GM18951 (cell line): ENCODE measurements at regions not wholly inside any gene's neighbourhood (a gene's known extent, or its start where the extent isn't known, plus 50 kb on each side); places are given as distances from the start of the nearest gene placed in this dataset.

ENCODE experiments used
- POLR2A ChIP-seq: IDR thresholded peaks from 4 replicates; pipeline ENCODE4 v1.6.1; 2011; ENCODE audit warnings: mild to moderate bottlenecking; ENCODE audit not compliant: insufficient read length, insufficient read depth; ENCODE audit errors: extremely low read depth
- in situ Hi-C: fragments of 300-500 bp; cut with MboI; formaldehyde crosslinking; loops from one replicate; pipeline ENCODE4 v1.12.0; 2022; ENCODE audit warnings: low sequenced_read_pairs, mixed read lengths, inconsistent platforms; ENCODE audit not compliant: unreplicated experiment

DNA sequence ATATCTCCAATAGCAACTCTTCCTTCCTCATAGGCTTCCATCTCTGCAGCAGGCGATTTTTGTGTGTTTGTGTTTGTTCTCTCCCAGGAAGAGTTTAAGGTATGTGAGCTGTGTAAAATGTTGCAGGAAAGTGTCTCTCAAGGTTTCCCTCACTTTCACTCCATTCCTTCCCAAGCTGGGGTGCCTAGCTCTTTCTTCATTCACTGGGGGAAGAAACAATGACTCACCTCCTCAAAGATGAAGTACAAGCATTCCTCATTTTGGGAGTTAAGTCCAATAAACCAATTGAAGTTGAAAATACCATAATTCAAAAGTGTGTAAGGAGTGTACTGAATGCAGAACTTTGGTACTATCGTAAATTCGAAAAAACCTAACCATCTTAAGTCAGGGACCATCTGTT, 422.7 kb upstream of the CFAP20DC start:
- TF ChIP-seq POLR2A, result no peak
- in situ Hi-C loops, result no loop called here

DNA sequence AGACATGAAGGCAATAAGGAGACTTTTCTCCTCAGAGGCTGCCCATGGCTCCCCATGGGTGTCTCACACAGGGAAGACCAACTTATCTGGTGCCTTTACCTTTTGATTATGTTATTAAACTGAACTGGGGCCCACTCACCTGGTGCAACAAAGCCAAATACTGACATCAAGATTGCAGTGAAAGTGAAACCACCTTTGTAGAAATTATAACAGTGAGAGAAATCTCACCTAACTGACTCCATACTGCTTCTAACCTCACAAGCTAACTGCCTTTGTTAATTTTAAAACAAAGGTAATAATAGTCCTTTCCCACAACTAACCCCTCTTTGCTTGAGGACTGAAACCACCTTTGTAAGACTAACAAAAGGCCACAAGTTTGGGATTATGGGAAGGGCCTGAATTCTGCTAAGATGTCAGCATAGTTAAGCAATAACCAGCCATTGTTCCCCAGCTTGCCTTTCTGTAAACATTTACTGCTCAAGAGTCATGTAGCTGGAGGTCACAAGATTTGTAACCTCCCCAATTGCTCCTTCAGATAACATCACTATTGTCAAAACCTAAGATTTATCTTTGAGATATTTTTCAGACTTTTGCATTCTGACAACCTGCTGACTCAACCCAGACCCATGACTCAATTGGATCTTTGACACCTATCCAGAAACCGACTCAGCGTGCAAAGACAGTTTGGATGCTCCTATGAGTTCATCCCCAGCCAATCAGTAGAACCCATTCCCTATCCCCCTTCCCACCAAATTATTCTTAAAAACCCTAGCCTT, 420.3 kb upstream of the CFAP20DC start:
- no peak for TF ChIP-seq POLR2A

DNA sequence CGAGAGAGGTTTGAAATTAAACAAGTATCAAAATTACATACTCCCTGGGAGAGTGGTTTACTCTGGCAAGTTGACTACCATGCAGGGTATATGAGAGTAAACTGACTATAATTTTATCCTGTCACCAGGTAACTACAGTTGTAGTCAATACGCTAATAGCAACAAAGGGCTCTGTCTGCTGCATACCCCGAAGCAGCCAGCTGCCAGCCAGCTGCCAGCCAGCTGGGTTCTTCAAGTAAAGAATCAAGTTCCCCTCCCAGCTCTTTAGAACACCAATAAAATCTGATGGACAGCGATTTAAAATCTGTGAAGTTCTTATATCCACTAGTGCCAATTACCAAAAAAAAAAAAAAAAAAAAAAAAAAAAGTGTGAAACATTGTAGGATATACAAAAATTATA, 417.7 kb upstream of the CFAP20DC start:
- no peak for TF ChIP-seq POLR2A
- in situ Hi-C loops, result no loop called here

More for the DNA sequence above, 420.3 kb upstream of the CFAP20DC start:
- in situ Hi-C loops, result no loop called here

DNA sequence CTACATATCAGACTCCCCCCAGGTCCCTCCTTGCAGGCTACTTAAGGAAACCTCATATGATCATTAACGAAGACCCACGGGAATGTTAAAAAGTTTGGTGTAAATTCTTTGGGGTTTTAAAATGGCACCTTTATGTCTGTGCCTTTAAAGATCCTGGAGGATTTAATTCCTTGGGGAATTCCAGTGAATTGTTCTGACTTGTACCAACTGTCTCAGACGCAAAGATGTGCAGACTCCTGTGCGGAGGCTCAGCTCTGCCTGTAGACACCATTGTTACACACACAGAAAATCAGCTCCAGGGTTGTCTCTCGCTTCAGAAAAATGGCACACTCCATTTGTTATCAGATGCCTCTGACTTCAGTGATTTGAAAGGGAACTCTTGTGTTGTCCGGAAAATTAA, 414.4 kb upstream of the CFAP20DC start:
- in situ Hi-C loops, result no loop called here
- TF ChIP-seq POLR2A, result no peak

DNA sequence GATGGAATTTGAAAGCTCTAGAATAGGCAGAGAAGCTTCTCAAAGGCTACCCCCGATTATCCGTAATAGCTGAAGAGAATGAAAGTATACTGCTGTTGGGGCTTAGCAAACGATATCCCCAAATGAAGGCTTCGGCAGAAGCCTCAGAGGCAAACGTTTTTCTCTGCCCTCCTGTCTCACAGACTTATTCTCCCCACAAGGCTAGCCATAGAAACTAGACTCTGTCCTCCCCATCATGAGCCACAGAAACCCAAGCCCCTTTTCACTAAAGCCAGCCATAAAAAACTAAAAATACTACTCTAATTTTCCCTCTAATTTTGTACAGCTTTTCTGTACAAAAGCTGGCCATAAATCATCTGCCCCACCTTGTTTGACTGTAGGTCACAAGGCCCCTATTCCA, 413.4 kb upstream of the CFAP20DC start:
- in situ Hi-C loops, result no loop called here
- no peak for TF ChIP-seq POLR2A

DNA sequence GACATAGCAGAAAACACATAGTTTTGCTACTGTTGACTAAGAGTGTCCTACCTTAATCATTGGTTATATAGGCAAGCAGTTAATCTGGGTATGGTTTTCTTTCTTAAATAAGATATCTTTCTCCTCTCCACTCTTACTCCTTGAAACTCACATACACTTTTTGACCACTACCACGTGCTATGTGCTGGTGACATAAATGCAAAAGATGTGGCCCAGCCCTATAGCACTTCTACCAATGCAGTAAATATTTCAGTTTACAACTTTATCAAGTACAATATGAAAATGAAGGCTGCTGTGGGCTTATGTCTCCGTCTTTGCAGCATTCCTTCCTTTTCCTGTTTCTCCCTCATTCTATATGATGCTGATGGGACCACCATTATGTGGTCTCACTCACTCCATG, 410.2 kb upstream of the CFAP20DC start:
- in situ Hi-C loops, result no loop called here

DNA sequence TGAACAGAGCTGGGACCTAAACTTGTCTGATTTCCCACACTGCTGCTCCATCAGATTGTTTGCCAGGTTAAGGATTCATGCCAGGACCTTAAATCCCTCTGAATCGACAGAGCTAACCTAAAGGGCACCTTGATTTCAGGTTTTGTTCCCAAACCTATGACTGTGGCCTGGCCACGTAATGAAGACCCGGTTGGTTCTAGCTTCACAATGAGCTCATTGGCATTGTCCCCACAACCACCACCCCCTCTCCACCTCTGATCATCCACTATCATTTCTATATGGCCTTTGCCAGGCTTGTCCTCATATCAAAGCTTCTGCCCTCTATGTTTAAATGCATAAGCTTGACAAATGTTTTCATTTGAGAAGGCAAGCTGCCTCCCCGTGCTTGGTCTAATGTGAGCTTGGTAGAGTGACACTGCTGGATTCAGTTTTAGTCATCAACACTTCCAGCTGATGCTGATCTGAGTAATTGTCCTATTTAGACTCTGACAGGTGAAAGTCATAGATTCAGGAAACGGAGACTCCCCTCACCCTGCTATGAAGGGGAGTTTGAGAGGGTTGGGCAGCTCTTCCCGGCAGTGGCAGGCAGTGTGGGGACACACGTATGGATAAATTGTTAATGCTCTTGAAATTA, 407.1 kb upstream of the CFAP20DC start:
- in situ Hi-C loops, result no loop called here
- TF ChIP-seq POLR2A, result no peak

More for the DNA sequence above, 410.2 kb upstream of the CFAP20DC start:
- TF ChIP-seq POLR2A, result no peak

DNA sequence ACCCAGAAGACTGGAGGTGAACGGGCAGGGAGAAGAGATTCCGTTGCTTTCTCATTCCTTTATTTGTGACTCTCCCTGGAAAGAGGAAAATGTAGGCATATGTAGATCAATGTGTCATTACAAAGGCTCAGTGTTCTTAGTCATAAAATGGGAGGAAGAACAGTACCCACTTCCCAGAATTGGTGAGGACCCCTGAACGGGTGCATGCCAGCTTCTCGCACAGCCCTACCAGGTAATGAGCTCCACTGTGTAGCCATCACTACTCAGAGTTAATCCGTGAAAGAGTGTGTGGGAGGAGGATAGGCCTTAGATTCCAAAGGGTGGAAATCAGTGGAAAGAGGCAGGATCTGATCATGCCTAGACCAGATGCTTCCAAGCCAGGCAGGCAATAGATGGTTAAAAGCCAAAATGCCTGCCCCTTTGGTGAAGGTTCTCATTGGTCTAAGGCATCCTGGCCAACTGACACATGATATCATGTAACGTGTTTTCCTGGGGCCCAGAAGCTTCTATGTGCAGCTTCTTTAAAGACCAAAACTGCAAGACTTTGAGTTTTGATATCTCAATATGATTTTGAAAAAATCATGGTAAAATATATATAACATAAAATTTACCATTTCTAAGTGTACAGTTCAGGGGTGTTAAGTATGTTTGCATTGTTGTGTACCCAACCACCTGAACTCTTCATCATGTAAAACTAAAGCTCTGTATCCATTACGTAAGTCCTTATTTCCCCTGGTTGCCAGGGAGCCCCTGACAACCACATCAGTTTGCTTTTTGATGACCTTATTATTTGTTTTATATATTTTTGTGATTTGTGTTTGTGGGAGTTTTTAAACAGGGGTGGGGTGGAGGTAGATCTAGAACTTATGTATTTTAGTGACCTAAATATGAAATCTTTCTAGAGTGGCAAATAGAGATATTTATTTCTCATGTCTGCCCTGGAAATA, 402.2 kb upstream of the CFAP20DC start:
- in situ Hi-C loops, result no loop called here
- TF ChIP-seq POLR2A, result no peak

DNA sequence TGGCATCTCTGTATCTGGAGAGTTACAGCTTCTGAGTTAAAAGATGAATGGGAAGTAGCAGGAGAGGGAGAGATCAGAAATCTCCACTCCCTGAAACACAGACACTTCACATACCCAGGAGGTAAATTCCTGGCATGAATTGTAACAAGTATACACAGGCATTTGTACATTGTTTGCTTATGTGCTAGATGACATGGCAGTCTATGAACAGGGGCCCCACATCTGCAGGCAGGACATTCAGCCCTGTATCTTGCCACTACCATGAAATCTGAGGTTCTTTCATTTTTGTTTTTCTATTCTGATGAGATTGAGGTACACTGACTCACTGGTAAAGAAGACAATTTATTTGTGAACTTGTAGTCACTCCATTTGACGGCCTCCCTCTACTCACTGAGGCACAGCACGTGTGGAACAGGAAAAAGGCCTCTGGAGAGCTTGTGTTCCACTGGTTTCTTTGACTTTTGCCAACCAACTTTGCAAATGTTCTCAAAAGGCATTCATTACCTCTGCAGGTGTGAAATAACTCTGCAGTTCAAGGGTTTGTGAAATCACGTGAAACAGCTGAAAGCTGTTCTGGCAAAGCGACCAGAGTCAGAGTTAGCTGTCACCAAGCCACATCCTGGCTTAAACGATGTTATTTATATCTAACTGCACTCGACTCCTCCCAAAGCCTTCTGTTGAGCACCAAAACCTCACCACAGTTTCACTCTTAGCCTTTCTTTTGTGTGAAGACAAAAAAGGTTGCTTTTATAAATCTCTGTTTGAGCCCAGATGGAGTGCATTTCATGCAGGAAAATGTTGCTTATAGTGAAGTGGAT, 401.3 kb upstream of the CFAP20DC start:
- TF ChIP-seq POLR2A, result no peak
- in situ Hi-C loops, result no loop called here

DNA sequence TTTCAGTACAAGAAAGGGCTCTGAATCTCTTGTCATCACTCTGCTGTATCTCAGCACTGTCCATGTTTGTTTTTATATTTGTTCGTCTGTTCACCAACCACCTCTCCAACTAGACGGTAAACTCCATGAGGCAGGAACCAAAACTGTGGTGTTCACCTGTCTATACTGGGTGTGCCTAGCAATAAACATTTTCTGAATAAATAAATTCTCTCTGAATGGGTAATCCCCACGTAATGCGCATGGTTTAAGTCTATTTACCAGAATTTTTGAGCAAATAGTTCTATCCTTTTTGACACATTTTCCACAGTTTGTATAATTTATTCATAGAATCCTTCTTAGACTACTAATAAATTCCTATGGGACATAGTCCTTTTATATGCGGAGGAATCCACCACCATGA, 400.6 kb upstream of the CFAP20DC start:
- TF ChIP-seq POLR2A, result no peak
- in situ Hi-C loops, result no loop called here

DNA sequence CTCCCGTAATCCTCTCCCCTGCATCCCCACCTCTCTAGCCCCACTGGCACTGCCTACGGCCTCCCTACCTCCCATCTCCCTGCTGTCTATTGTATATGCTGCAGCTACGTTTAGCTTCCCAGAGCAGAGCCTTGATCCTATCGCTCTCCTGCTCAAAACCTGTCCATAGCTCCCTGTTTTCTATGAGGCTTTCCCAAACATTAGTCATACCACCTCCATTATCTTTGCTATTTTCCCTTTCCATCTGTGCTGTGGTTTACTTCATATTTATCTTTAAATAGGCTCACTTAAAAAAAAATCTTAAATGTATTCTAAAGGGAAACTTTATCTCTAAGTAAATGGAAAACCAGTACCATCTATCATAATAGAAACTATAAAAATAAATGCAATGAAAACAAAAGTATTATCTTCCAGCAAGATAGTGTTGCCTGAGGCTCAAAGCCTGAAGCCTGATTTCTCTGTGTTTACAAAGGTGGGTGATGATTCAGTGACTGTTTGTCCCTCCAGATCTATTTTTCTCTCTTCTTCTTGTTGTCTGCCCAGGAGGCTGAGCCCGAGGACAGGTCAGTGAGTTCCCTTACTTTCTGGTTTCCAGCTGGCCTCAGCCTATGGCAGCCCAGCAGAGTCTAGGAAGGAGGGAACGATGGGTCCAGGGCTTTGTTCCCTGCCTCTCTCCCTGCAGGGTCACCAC, 397.1 kb upstream of the CFAP20DC start:
- TF ChIP-seq POLR2A, result no peak
- in situ Hi-C loops, result no loop called here

DNA sequence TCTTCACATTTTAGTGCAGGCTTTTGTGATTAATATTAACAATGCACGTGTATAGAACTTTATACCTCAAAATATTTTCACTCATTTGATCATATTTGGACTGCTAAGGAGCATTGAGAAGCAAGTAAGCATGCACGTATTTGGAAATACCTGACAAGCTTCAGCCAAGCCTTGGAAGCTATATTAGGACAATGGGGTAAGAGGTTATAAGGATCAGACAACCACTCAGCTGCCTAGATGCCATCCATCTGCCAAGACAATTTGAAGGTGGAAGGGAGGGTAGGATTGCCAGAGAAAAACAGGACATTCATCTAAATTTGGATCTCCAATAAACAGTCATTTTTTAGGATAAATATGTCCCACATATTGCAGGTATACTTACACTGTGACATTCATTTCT, 394.9 kb upstream of the CFAP20DC start:
- TF ChIP-seq POLR2A, result no peak
- in situ Hi-C loops, result no loop called here
